Prostate gland (tissue), 2 donors: ENCODE measurements at regions not wholly inside any gene's neighbourhood (a gene's known extent, or its start where the extent isn't known, plus 50 kb on each side); places are given as distances from the start of the nearest gene placed in this dataset.

Experiments used
- DNase-seq: peaks from one replicate; pipeline ENCODE4 v3.0.0-alpha.2; 2019; ENCODE audit warnings: low spot score
- H3K27ac ChIP-seq, 2 donors: fragments of 200-600 bp; sonication (generic); 2 replicates each; pipeline ENCODE4 v1.5.1; 2017 to 2019
- H3K27me3 ChIP-seq: fragments of 200-600 bp; sonication (generic); replicated peaks from 2 replicates; pipeline ENCODE4 v1.5.1; 2019; ENCODE audit not compliant: insufficient read depth
- H3K36me3 ChIP-seq, 2 donors: fragments of 200-600 bp; sonication (generic); 1 replicate in 1 of 2; 2 replicates in 1 of 2; pipeline versions ENCODE4 v1.5.1 to v1.8.1; 2017 to 2019
- H3K4me1 ChIP-seq: fragments of 200-600 bp; sonication (generic); replicated peaks from 2 replicates; pipeline ENCODE4 v1.5.1; 2019
- H3K4me3 ChIP-seq, 2 donors: fragments of 200-600 bp; sonication (generic); 2 replicates each; pipeline ENCODE4 v1.5.1; 2017 to 2019
- H3K9me3 ChIP-seq: fragments of 200-600 bp; sonication (generic); 2 replicates; pipeline ENCODE4 v1.5.1; 2017
- POLR2A ChIP-seq: fragments of 450-650 bp; IDR thresholded peaks from one replicate; pipeline ENCODE4 v1.6.1; 2016; ENCODE audit warnings: antibody characterized with exemption, mild to moderate bottlenecking
- POLR2AphosphoS5 ChIP-seq: sonication (generic); formaldehyde crosslinking; IDR thresholded peaks from one replicate; pipeline ENCODE4 v1.6.1; 2017; ENCODE audit warnings: antibody characterized with exemption
- WGBS: methylation state at CpG from one replicate; pipeline ENCODE4 v1.1.5; 2018; 5-methylcytosine and 5-hydroxymethylcytosine counted together
- intact Hi-C: fragments of 100-400 bp; cut with DNase I; formaldehyde crosslinking; loops from one replicate; pipeline ENCODE4 v1.14.2; 2022
- TF ChIP-seq, protein P1 (sequence below), 4 experiments: fragments of 200-600 bp in 2 of 4; fragments of 450-650 bp in 2 of 4; sonication (generic) in 2 of 4; IDR thresholded peaks; 1 replicate in 3 of 4; 2 replicates in 1 of 4; pipeline ENCODE4 v1.5.1; 2016 to 2019; ENCODE audit warnings: antibody characterized with exemption in 4 of 4, mild to moderate bottlenecking in 2 of 4, moderate library complexity in 2 of 4

DNA sequence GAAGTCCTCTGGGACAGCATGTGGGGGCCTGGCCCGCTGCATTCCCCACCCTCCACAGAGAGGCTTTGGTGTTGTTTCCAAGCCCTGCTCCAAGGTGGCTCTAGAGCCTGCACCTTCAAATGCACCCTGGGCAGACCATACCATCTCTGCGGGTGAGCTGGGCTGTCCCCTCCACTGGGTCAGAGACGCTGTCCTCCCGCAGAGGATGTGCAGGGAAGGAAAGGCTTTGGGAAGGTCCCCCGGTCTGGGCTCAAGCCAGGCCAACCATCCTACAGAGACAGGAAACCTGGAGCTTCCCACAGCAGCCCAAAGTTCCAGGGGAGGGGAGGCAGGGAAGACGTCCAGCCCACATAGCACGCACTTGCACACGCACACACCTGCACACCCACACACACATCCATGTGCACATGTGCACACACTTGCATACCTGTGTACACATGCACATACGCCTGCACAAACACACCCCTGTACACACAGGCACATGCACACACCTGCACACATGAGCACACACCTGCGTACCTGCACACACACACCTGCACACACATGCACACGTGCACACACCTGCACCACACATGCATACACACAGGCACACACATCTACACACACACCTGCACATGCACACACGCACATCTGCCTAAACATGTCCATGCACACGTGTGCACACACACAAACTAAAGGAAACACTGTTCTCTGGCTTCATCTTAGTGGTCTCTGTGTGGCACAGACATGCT, 155.4 kb downstream of the ERMARD start:
- Histone ChIP-seq H3K27ac (no peak overlapping the region), H3K27me3 (no peaks in the 10 kb centered on the region), H3K4me1 (no peaks in the 10 kb centered on the region), H3K4me3 (no peak overlapping the region), H3K9me3 (no peaks in the 10 kb centered on the region), H3K36me3 (no peaks in the 10 kb centered on the region)
- intact Hi-C loops, result no loop called here
- TF ChIP-seq, protein P1, sequence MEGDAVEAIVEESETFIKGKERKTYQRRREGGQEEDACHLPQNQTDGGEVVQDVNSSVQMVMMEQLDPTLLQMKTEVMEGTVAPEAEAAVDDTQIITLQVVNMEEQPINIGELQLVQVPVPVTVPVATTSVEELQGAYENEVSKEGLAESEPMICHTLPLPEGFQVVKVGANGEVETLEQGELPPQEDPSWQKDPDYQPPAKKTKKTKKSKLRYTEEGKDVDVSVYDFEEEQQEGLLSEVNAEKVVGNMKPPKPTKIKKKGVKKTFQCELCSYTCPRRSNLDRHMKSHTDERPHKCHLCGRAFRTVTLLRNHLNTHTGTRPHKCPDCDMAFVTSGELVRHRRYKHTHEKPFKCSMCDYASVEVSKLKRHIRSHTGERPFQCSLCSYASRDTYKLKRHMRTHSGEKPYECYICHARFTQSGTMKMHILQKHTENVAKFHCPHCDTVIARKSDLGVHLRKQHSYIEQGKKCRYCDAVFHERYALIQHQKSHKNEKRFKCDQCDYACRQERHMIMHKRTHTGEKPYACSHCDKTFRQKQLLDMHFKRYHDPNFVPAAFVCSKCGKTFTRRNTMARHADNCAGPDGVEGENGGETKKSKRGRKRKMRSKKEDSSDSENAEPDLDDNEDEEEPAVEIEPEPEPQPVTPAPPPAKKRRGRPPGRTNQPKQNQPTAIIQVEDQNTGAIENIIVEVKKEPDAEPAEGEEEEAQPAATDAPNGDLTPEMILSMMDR (IDR thresholded peaks at IDR 0.05), result no peak
- TF ChIP-seq POLR2AphosphoS5, result no peak
- TF ChIP-seq POLR2A, result no peak
- WGBS, result 91% methylated on average over 13 of the region's 13 CpGs
- no peak for DNase-seq

DNA sequence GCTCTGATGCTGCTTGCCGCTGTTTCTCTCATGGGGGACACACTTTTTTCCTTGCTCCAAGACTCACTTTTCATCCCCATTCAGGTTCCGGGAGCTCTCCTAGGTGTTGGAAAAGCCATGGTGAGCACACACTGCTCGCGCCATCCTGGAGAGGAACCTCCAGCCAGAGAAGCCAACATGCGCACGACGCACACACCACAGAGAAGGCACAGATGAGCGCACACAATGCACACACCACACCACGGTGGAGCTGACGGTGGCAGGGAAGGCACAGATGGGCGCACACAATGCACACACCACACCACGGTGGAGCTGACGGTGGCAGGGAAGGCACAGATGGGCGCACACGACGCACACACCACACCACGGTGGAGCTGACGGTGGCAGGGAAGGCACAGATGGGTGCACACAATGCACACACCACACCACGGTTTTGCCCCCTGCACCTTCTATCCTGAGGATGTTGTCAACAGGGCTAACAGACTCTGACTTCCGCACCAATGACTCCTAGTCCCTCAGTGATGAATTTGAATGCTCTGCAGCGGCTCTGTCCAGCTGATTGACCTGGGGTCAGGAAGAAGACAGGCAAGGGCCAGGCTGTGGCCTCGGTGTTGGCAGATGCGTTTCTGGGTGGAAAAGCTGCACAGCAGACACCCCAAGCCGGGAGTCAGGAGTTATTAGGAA, 154.7 kb downstream of the ERMARD start:
- no peak overlapping the region for H3K27ac ChIP-seq
- no peaks in the 10 kb centered on the region for H3K36me3 ChIP-seq
- no peaks in the 10 kb centered on the region for H3K4me1 ChIP-seq
- TF ChIP-seq POLR2AphosphoS5 (no peak), POLR2A (no peak)
- TF ChIP-seq, protein P1 (IDR thresholded peaks at IDR 0.05), result no peak
- H3K4me3 ChIP-seq, result no peak overlapping the region
- DNase-seq, result no peak
- no peaks in the 10 kb centered on the region for H3K9me3 ChIP-seq
- 87% methylated on average over 24 of the region's 24 CpGs for WGBS
- intact Hi-C loops, result no loop called here
- no peaks in the 10 kb centered on the region for H3K27me3 ChIP-seq

DNA sequence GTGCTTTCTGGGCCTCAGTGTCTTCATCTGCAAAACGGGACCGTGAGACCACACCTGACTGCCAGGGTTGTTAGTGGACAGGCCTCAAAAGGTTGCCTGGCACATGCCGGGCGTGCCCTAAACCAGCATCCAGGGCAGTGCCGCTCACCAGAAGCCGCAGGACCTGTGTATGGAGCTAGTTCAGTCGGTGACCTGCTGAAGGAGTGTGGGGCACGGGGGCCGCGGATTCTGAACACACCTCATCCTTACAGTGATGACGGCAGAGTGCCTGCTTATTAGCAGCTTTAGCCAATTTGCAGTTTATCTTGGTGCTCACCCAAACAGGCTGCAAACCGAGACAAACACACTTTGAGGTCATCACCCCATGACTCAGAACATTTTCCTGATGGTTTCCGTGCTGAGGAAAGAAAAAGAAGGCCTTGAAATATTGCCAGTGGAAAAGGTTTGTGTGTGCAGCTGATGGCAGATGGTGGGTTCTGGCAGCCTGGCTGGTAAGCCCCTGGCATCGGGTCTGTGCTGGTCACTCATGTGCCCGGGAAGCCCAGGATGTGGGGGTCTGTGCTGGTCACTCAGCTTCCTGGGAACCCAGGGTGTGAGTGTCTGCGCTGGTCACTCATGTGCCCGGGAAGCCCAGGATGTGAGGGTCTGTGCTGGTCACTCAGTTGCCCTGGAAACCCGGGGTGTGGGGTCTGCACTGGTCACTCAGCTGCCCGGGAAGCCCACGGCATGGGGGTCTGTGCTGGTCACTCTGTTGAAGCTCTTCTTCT, 153.8 kb downstream of the ERMARD start:
- DNase-seq, result no peak
- Histone ChIP-seq H3K36me3 (no peaks in the 10 kb centered on the region), H3K4me1 (no peaks in the 10 kb centered on the region), H3K27me3 (no peaks in the 10 kb centered on the region), H3K9me3 (no peaks in the 10 kb centered on the region), H3K4me3 (no peak overlapping the region), H3K27ac (no peak overlapping the region)
- 69% methylated on average over 20 of the region's 20 CpGs for WGBS
- intact Hi-C loops, result no loop called here
- TF ChIP-seq POLR2A, result no peak
- peak; percentile 32 for TF ChIP-seq POLR2AphosphoS5
- TF ChIP-seq, protein P1 (IDR thresholded peaks at IDR 0.05), result no peak

DNA sequence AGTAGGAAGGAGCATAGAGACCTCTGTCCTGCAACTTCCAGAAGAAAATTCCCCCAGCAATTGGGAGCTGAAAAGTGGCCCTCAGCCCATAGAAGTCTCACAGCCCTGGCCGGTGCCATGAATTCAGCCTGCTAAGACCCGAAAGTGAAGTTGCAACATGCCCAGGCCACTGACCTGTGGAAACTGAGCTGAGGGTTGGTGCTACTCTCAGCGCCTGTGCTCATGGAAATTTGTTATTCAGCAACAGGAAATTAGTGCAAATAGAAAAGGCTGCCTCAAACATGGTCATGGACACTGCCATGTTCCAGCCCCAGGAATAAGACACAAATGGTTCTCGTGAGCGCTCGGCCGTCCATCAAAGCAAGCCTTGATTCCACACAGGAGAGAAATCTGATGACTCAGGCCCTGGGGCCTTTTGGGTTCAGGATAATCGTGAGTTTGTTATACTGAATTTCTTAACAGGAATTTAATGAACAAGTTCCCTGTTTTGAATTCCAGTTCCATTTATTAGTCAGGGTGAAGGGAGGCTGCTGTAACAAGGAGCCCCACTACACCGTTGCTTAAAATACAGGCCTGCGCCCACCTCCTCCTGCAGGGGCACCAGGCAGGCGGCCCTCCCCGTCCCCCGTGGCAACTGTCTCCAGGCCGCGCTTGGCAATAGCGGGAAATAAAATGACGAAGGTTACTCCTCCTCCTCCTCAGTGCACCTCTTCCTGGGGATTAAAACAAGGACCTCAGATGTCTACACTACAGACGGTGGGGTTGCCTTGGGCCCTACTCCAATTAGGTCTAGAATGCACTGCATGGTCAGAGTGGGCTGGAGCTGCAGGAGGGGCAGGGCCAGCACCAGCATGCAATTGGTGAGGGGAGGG, 152.9 kb downstream of the ERMARD start:
- TF ChIP-seq, protein P1 (IDR thresholded peaks at IDR 0.05), result no peak
- TF ChIP-seq POLR2AphosphoS5, result no peak
- Histone ChIP-seq H3K36me3 (no peaks in the 10 kb centered on the region), H3K27me3 (no peaks in the 10 kb centered on the region), H3K4me3 (no peak overlapping the region), H3K9me3 (no peaks in the 10 kb centered on the region), H3K27ac (no peak overlapping the region), H3K4me1 (no peaks in the 10 kb centered on the region)
- intact Hi-C loops, result no loop called here
- 93% methylated on average over 18 of the region's 18 CpGs for WGBS
- DNase-seq, result no peak
